Bronchial epithelial cell (primary cell): ENCODE measurements at regions not wholly inside any gene's neighbourhood (a gene's known extent, or its start where the extent isn't known, plus 50 kb on each side); places are given as distances from the start of the nearest gene placed in this dataset.

Source experiments
- DNase-seq: peaks from one replicate; pipeline ENCODE4 v3.0.0-alpha.2; 2010; ENCODE audit warnings: low read depth
- FAIRE-seq: peaks from 2 replicates; lab custom pipeline; 2011; peaks lifted over from hg19 to GRCh38; lab: Jason Lieb, UNC
- H3K27me3 ChIP-seq: 2 replicates; pipeline ENCODE4 v1.5.1; 2011; ENCODE audit warnings: low read length; ENCODE audit not compliant: control insufficient read depth, insufficient read depth
- H3K36me3 ChIP-seq: 2 replicates; pipeline ENCODE4 v1.5.1; 2011; ENCODE audit warnings: low read length; ENCODE audit not compliant: control insufficient read depth, insufficient read depth
- H3K4me3 ChIP-seq: 2 replicates; pipeline ENCODE4 v1.5.1; 2011; ENCODE audit warnings: mild to moderate bottlenecking, low read depth, low read length, control low read depth
- TF ChIP-seq, protein P1 (sequence below): IDR thresholded peaks from 2 replicates; pipeline ENCODE4 v1.5.1; 2011; ENCODE audit warnings: mild to moderate bottlenecking, moderate library complexity, low read length, control low read depth, inconsistent platforms; ENCODE audit not compliant: insufficient read depth, severe bottlenecking

DNA sequence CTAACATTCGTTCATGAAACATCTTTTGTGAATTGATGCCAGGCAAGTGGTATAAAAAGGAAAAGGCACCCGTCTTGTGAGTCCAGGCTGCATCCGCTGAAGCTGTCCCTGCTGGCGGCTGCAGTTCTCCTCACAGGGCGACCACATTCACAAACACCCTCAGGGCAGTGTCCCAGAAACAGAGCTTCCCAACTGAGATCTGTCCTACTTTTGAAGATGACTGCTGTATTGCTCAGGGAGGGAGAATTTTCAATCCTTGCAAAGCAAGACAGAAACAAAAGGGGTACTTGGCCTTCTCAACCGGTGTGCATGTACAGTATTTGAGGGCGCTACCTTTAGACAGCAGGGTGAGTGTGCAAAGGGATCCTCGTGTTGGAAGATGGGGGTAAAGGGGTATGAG is 316.1 kb downstream of the GADD45G start:
- DNase-seq (no peak), FAIRE-seq (no peak)
- H3K4me3 ChIP-seq: no peak overlapping the region
- no peaks in the 10 kb centered on the region for H3K36me3 ChIP-seq
- TF ChIP-seq, protein P1, sequence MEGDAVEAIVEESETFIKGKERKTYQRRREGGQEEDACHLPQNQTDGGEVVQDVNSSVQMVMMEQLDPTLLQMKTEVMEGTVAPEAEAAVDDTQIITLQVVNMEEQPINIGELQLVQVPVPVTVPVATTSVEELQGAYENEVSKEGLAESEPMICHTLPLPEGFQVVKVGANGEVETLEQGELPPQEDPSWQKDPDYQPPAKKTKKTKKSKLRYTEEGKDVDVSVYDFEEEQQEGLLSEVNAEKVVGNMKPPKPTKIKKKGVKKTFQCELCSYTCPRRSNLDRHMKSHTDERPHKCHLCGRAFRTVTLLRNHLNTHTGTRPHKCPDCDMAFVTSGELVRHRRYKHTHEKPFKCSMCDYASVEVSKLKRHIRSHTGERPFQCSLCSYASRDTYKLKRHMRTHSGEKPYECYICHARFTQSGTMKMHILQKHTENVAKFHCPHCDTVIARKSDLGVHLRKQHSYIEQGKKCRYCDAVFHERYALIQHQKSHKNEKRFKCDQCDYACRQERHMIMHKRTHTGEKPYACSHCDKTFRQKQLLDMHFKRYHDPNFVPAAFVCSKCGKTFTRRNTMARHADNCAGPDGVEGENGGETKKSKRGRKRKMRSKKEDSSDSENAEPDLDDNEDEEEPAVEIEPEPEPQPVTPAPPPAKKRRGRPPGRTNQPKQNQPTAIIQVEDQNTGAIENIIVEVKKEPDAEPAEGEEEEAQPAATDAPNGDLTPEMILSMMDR: no peak
- H3K27me3 ChIP-seq: no peaks in the 10 kb centered on the region

GRCh38 chr9:89922099-89922498 is 317.3 kb downstream of the GADD45G start:
- no peaks in the 10 kb centered on the region for H3K27me3 ChIP-seq

GRCh38 chr9:89923174-89923573 is 318.4 kb downstream of the GADD45G start:
- DNase-seq: no peak
- peaks cover 2% of the 10 kb centered on the region for H3K27me3 ChIP-seq
- FAIRE-seq: no peak
- no peaks in the 10 kb centered on the region for H3K36me3 ChIP-seq
- no peak overlapping the region for H3K4me3 ChIP-seq
- TF ChIP-seq, protein P1: no peak

More at GRCh38 chr9:89922099-89922498, 317.3 kb downstream of the GADD45G start:
- no peak overlapping the region for H3K4me3 ChIP-seq
- TF ChIP-seq, protein P1: no peak
- no peaks in the 10 kb centered on the region for H3K36me3 ChIP-seq
- no peak for DNase-seq
- FAIRE-seq: no peak

GRCh38 chr9:89923961-89924504 is 319.2 kb downstream of the GADD45G start:
- FAIRE-seq: no peak
- Histone ChIP-seq H3K27me3 (peaks cover 2% of the 10 kb centered on the region), H3K36me3 (no peaks in the 10 kb centered on the region), H3K4me3 (no peak overlapping the region)
- TF ChIP-seq, protein P1: no peak
- peak; percentile 11 for DNase-seq

- Histone ChIP-seq H3K36me3 (no peaks in the 10 kb centered on the region), H3K4me3 (no peak overlapping the region), H3K27me3 (peaks cover 2% of the 10 kb centered on the region)
- TF ChIP-seq, protein P1: no peak
- no peak for FAIRE-seq
- DNase-seq: no peak
These were observed 319.8 kb downstream of the GADD45G start for GRCh38 chr9:89924611-89925010.

GRCh38 chr9:89926167-89926566 is 321.4 kb downstream of the GADD45G start:
- TF ChIP-seq, protein P1: no peak
- no peak for FAIRE-seq
- H3K36me3 ChIP-seq: no peaks in the 10 kb centered on the region
- peaks cover 2% of the 10 kb centered on the region for H3K27me3 ChIP-seq
- H3K4me3 ChIP-seq: no peak overlapping the region
- no peak for DNase-seq
